Uterus (tissue), 3 donors: ENCODE measurements at regions not wholly inside any gene's neighbourhood (a gene's known extent, or its start where the extent isn't known, plus 50 kb on each side); places are given as distances from the start of the nearest gene placed in this dataset.

Source experiments
- DNase-seq, 2 donors: peaks; one replicate each; pipeline ENCODE4 v3.0.0-alpha.2; 2019 to 2020
- H3K27ac ChIP-seq, 2 donors: fragments of 200-600 bp; sonication (generic); 1 replicate in 1 of 2; 2 replicates in 1 of 2; pipeline ENCODE4 v1.5.1; 2016 to 2018
- H3K27me3 ChIP-seq, 2 donors: fragments of 200-600 bp; sonication (generic); one replicate each; pipeline ENCODE4 v1.5.1; 2018 to 2019; ENCODE audit warnings: control low read depth in 1 of 2
- H3K36me3 ChIP-seq, 2 donors: fragments of 200-600 bp; sonication (generic); one replicate each; pipeline ENCODE4 v1.5.1; 2019; ENCODE audit warnings: control low read depth in 1 of 2
- H3K4me1 ChIP-seq, 2 donors: fragments of 200-600 bp; sonication (generic); one replicate each; pipeline ENCODE4 v1.5.1; 2018 to 2019; ENCODE audit warnings: control low read depth in 1 of 2
- H3K4me3 ChIP-seq, 2 donors: fragments of 200-600 bp; sonication (generic); 1 replicate in 1 of 2; 2 replicates in 1 of 2; pipeline ENCODE4 v1.5.1; 2018 to 2019; ENCODE audit warnings: mild to moderate bottlenecking in 1 of 2
- H3K9me3 ChIP-seq, 2 donors: fragments of 200-600 bp; sonication (generic); one replicate each; pipeline ENCODE4 v1.5.1; 2019; ENCODE audit warnings: control low read depth in 1 of 2
- POLR2A ChIP-seq, 2 donors: fragments of 450-650 bp; IDR thresholded peaks; one replicate each; pipeline ENCODE4 v1.6.1; 2016; ENCODE audit warnings: antibody characterized with exemption in 2 of 2, mild to moderate bottlenecking in 1 of 2, moderate library complexity in 1 of 2
- intact Hi-C: fragments of 100-400 bp; cut with DNase I; formaldehyde crosslinking; loops from one replicate; pipeline ENCODE4 v1.15.1; 2023; ENCODE audit warnings: low total_unique reads
- TF ChIP-seq, protein P1 (sequence below), 4 experiments: fragments of 200-600 bp in 2 of 4; fragments of 450-650 bp in 2 of 4; sonication (generic) in 2 of 4; IDR thresholded peaks; one replicate each; pipeline ENCODE4 v1.5.1; 2016 to 2019; ENCODE audit warnings: antibody characterized with exemption in 4 of 4, mild to moderate bottlenecking in 2 of 4, moderate library complexity in 1 of 4
- donor health status: DM: yes; HTN: yes; CAD: no.

DNA sequence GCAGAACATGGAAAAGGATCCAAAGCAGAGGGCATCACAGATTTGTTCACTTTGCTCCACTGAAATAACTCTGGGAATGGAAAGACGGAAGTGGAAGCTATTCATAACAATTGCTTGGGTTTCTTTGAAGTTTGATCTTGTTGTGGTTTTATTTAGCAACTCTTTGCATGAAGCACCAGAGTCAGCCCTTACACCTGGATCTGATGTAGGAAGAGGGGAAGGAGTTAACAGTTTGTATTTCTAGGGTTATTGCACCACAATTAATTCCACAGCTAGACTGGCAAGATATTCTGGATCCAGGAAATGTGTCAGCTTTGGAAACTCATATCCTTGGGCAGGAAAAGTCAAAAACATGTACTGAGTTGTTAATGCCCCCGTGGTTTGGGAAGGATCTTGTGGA, 1143.4 kb downstream of the CNTNAP5 start:
- H3K27ac ChIP-seq = no peak overlapping the region
- intact Hi-C loops = no loop called here
- H3K9me3 ChIP-seq = no peaks in the 10 kb centered on the region
- DNase-seq = no peak
- TF ChIP-seq, protein P1, sequence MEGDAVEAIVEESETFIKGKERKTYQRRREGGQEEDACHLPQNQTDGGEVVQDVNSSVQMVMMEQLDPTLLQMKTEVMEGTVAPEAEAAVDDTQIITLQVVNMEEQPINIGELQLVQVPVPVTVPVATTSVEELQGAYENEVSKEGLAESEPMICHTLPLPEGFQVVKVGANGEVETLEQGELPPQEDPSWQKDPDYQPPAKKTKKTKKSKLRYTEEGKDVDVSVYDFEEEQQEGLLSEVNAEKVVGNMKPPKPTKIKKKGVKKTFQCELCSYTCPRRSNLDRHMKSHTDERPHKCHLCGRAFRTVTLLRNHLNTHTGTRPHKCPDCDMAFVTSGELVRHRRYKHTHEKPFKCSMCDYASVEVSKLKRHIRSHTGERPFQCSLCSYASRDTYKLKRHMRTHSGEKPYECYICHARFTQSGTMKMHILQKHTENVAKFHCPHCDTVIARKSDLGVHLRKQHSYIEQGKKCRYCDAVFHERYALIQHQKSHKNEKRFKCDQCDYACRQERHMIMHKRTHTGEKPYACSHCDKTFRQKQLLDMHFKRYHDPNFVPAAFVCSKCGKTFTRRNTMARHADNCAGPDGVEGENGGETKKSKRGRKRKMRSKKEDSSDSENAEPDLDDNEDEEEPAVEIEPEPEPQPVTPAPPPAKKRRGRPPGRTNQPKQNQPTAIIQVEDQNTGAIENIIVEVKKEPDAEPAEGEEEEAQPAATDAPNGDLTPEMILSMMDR (IDR thresholded peaks at IDR 0.05) = no peak
- no peak for TF ChIP-seq POLR2A (IDR thresholded peaks at IDR 0.05)
- H3K4me3 ChIP-seq = no peak overlapping the region
- H3K27me3 ChIP-seq = no peaks in the 10 kb centered on the region
- H3K4me1 ChIP-seq = no peaks in the 10 kb centered on the region
- no peaks in the 10 kb centered on the region for H3K36me3 ChIP-seq

DNA sequence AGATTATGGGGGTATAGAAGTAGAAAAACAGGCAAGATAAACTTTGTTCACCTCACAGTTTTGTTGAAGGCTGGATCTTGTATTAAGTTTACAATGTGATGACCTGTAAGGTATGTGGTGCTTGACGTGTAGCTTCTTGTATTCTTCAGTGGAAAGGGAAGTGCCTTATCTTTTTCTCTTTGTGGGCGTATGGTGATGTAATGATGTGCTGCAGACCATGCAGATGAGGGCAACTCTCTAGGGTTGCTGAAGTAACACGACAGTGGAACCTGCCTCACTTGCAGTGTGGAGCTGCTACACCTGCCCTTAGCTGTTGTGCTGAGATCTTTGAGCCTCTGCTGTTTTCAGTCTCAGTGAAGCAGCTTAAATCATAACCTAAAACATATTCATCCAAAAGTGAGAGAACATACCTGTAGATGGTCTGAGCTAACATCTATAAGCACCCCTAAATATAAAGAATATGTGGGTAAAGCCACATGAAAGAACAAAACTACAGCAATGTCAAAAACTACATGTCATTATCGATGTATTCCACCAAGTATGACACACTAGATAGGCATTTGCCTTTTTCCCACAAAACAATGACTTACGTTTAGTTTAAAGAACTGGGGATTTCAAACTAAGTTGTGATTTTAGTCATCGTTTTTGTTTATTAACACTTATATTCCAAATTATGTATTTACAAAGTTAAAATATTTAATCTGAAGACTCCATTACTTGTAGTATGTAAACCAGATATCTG, 1144.1 kb downstream of the CNTNAP5 start:
- H3K27me3 ChIP-seq = no peaks in the 10 kb centered on the region
- TF ChIP-seq, protein P1 (IDR thresholded peaks at IDR 0.05) = no peak
- no peak for TF ChIP-seq POLR2A (IDR thresholded peaks at IDR 0.05)
- intact Hi-C loops = no loop called here
- no peaks in the 10 kb centered on the region for H3K36me3 ChIP-seq
- H3K27ac ChIP-seq = no peak overlapping the region
- H3K4me1 ChIP-seq = no peaks in the 10 kb centered on the region
- H3K9me3 ChIP-seq = no peaks in the 10 kb centered on the region
- DNase-seq = no peak
- no peak overlapping the region for H3K4me3 ChIP-seq

DNA sequence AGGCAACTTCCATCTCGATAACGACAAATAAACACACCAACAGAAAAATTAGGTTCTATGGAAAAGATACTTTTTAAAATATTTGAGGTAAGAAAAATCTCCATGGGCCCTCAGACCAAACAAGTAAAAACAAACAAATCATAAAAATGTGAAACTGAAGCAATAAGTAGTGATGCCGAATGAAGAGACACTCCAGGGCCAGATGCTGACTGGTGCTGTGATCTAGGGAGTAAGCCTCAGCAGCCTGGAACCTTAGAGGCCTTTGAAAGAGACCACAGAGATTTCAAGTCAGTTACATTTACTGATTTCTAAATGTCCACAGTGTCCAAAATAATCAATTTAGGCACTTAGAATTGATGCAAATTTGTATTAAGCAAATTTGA, 1144.7 kb downstream of the CNTNAP5 start:
- no peak for DNase-seq
- H3K4me1 ChIP-seq = no peaks in the 10 kb centered on the region
- no peak overlapping the region for H3K4me3 ChIP-seq
- intact Hi-C loops = no loop called here
- H3K27ac ChIP-seq = no peak overlapping the region
- H3K9me3 ChIP-seq = no peaks in the 10 kb centered on the region
- no peaks in the 10 kb centered on the region for H3K27me3 ChIP-seq
- H3K36me3 ChIP-seq = no peaks in the 10 kb centered on the region
- TF ChIP-seq, protein P1 (IDR thresholded peaks at IDR 0.05) = no peak
- TF ChIP-seq POLR2A (IDR thresholded peaks at IDR 0.05) = no peak

DNA sequence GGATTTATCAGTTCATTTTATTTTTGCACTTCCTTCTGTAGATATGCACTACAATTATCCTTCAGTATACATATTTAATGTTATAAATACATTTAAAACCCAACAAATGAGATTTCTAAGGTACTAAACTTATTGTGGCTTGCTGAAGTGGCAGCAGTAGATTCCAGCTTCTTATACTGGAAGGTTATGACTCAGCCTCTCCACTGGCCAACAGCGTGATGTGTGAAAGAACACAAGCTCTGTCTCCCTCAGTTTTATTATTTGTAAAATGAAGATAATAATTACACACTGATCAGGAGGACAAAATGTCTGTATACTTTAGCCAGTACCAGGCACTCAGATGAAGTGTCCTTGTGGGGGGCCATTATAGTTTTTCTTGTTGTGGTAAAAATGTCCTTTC, 1147.1 kb downstream of the CNTNAP5 start:
- intact Hi-C loops = no loop called here
- H3K4me1 ChIP-seq = no peaks in the 10 kb centered on the region
- H3K36me3 ChIP-seq = no peaks in the 10 kb centered on the region
- no peak for TF ChIP-seq POLR2A (IDR thresholded peaks at IDR 0.05)
- TF ChIP-seq, protein P1 (IDR thresholded peaks at IDR 0.05) = no peak
- H3K9me3 ChIP-seq = no peaks in the 10 kb centered on the region
- no peak for DNase-seq
- no peaks in the 10 kb centered on the region for H3K27me3 ChIP-seq
- no peak overlapping the region for H3K27ac ChIP-seq
- H3K4me3 ChIP-seq = no peak overlapping the region

DNA sequence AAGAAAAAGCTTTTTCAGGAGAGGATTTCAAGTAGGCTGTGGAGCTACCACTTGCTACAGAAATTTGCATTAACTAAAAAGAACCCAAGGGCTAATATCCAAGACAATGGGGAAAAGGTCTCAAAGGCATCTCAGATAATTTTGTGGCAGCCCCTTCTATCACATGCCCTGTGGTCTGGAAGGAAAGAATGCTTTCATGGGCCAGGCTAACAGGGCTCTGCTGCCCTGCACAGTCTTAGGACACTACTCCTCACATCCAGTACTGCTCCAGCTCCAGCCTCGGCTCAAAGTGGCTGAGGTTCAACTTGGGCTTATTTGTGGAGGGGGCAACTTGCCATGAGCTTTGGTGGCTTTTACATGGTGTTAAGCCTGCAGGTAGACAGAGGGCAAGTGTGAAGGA, 1150.3 kb downstream of the CNTNAP5 start:
- Histone ChIP-seq H3K9me3 (no peaks in the 10 kb centered on the region), H3K36me3 (no peaks in the 10 kb centered on the region), H3K27me3 (no peaks in the 10 kb centered on the region), H3K27ac (no peak overlapping the region), H3K4me1 (no peaks in the 10 kb centered on the region), H3K4me3 (no peak overlapping the region)
- no peak for DNase-seq
- intact Hi-C loops = no loop called here
- TF ChIP-seq POLR2A (IDR thresholded peaks at IDR 0.05) = no peak
- TF ChIP-seq, protein P1 (IDR thresholded peaks at IDR 0.05) = no peak
